ENCODE measurements at regions not wholly inside any gene's neighbourhood (a gene's known extent, or its start where the extent isn't known, plus 50 kb on each side); places are given as distances from the start of the nearest gene placed in this dataset.

GRCh38 chr5:3542769-3543168, 52.9 kb upstream of the IRX1 start:
- no peak for DNase-seq (ENCODE audit: low spot score)

- DNase-seq (ENCODE audit: low spot score): peak; percentile 26
These were observed 53.5 kb upstream of the IRX1 start for GRCh38 chr5:3542158-3542557.

- no peak for DNase-seq (ENCODE audit: low spot score)
These were observed 56.7 kb upstream of the IRX1 start for GRCh38 chr5:3538886-3539285.

- DNase-seq (ENCODE audit: low spot score): no peak
These were observed 57.7 kb upstream of the IRX1 start for GRCh38 chr5:3537942-3538341.

GRCh38 chr5:3535414-3536211, 60.0 kb upstream of the IRX1 start:
- DNase-seq (ENCODE audit: low spot score): no peak

GRCh38 chr5:3534997-3535396, 60.6 kb upstream of the IRX1 start:
- DNase-seq (ENCODE audit: low spot score): no peak

GRCh38 chr5:3531320-3531986, 64.2 kb upstream of the IRX1 start:
- peak; percentile 24 for DNase-seq (ENCODE audit: low spot score)

- no peak for DNase-seq (ENCODE audit: low spot score)
These were observed 65.4 kb upstream of the IRX1 start for GRCh38 chr5:3530251-3530650.

GRCh38 chr5:3526551-3527185, 69.0 kb upstream of the IRX1 start:
- DNase-seq (ENCODE audit: low spot score): no peak

GRCh38 chr5:3522491-3522890, 73.1 kb upstream of the IRX1 start:
- DNase-seq (ENCODE audit: low spot score): no peak

- DNase-seq (ENCODE audit: low spot score): no peak
These were observed 77.1 kb upstream of the IRX1 start for GRCh38 chr5:3518576-3518975.

- DNase-seq (ENCODE audit: low spot score): no peak
These were observed 77.6 kb upstream of the IRX1 start for GRCh38 chr5:3518051-3518450.

GRCh38 chr5:3517348-3517747, 78.3 kb upstream of the IRX1 start:
- no peak for DNase-seq (ENCODE audit: low spot score)

- no peak for DNase-seq (ENCODE audit: low spot score)
These were observed 83.1 kb upstream of the IRX1 start for GRCh38 chr5:3512361-3513095.

GRCh38 chr5:3511934-3512333, 83.7 kb upstream of the IRX1 start:
- no peak for DNase-seq (ENCODE audit: low spot score)

- no peak for DNase-seq (ENCODE audit: low spot score)
These were observed 84.1 kb upstream of the IRX1 start for GRCh38 chr5:3511519-3511918.

- no peak for DNase-seq (ENCODE audit: low spot score)
These were observed 84.8 kb upstream of the IRX1 start for GRCh38 chr5:3510642-3511417.

GRCh38 chr5:3509290-3509689, 86.3 kb upstream of the IRX1 start:
- DNase-seq (ENCODE audit: low spot score): no peak

- no peak for DNase-seq (ENCODE audit: low spot score)
These were observed 87.2 kb upstream of the IRX1 start for GRCh38 chr5:3508395-3508794.

- no peak for DNase-seq (ENCODE audit: low spot score)
These were observed 104.6 kb upstream of the IRX1 start for GRCh38 chr5:3490957-3491507.

- no peak for DNase-seq (ENCODE audit: low spot score)
These were observed 106.3 kb upstream of the IRX1 start for GRCh38 chr5:3489239-3489843.
